ENCODE measurements at regions not wholly inside any gene's neighbourhood (a gene's known extent, or its start where the extent isn't known, plus 50 kb on each side); places are given as distances from the start of the nearest gene placed in this dataset.

- TF ChIP-seq CTCF (IDR thresholded peaks at IDR 0.05) = no peak
- Mint-ChIP-seq H3K36me3 (ENCODE audit: low read depth) (no peaks in the 10 kb centered on the region), H3K4me3 (ENCODE audit: unreplicated experiment) (no peak overlapping the region), H3K27me3 (ENCODE audit: low read depth) (peaks cover 6% of the 10 kb centered on the region), H3K27ac (ENCODE audit: unreplicated experiment) (no peak overlapping the region), H3K9me3 (ENCODE audit: low read depth) (no peaks in the 10 kb centered on the region), H3K4me1 (ENCODE audit: low read depth) (no peaks in the 10 kb centered on the region)
- DNase-seq (ENCODE audit: low spot score) = no peak
Observed at GRCh38 chr3:76656531-76657070, 383.3 kb upstream of the ROBO2 start.

GRCh38 chr3:76657909-76658308 is 382.0 kb upstream of the ROBO2 start:
- H3K27ac Mint-ChIP-seq (ENCODE audit: unreplicated experiment) = no peak overlapping the region
- no peaks in the 10 kb centered on the region for H3K36me3 Mint-ChIP-seq (ENCODE audit: low read depth)
- no peak for DNase-seq (ENCODE audit: low spot score)
- no peaks in the 10 kb centered on the region for H3K4me1 Mint-ChIP-seq (ENCODE audit: low read depth)
- H3K4me3 Mint-ChIP-seq (ENCODE audit: unreplicated experiment) = no peak overlapping the region
- H3K9me3 Mint-ChIP-seq (ENCODE audit: low read depth) = no peaks in the 10 kb centered on the region
- H3K27me3 Mint-ChIP-seq (ENCODE audit: low read depth) = peaks cover 3% of the 10 kb centered on the region
- TF ChIP-seq CTCF (IDR thresholded peaks at IDR 0.05) = no peak

GRCh38 chr3:76661527-76662250 is 378.2 kb upstream of the ROBO2 start:
- H3K27ac Mint-ChIP-seq (ENCODE audit: unreplicated experiment) = no peak overlapping the region
- no peak for TF ChIP-seq CTCF (IDR thresholded peaks at IDR 0.05)
- no peak overlapping the region for H3K4me3 Mint-ChIP-seq (ENCODE audit: unreplicated experiment)
- no peaks in the 10 kb centered on the region for H3K9me3 Mint-ChIP-seq (ENCODE audit: low read depth)
- no peaks in the 10 kb centered on the region for H3K36me3 Mint-ChIP-seq (ENCODE audit: low read depth)
- no peaks in the 10 kb centered on the region for H3K27me3 Mint-ChIP-seq (ENCODE audit: low read depth)
- DNase-seq (ENCODE audit: low spot score) = no peak
- peaks cover 15% of the 10 kb centered on the region for H3K4me1 Mint-ChIP-seq (ENCODE audit: low read depth)

GRCh38 chr3:76664816-76665215 is 375.1 kb upstream of the ROBO2 start:
- peak overlapping the region; percentile 47 for H3K27ac Mint-ChIP-seq (ENCODE audit: unreplicated experiment)
- no peaks in the 10 kb centered on the region for H3K9me3 Mint-ChIP-seq (ENCODE audit: low read depth)
- no peaks in the 10 kb centered on the region for H3K36me3 Mint-ChIP-seq (ENCODE audit: low read depth)
- no peak for TF ChIP-seq CTCF (IDR thresholded peaks at IDR 0.05)
- no peak overlapping the region for H3K4me3 Mint-ChIP-seq (ENCODE audit: unreplicated experiment)
- no peak for DNase-seq (ENCODE audit: low spot score)
- H3K27me3 Mint-ChIP-seq (ENCODE audit: low read depth) = no peaks in the 10 kb centered on the region
- peaks cover 15% of the 10 kb centered on the region for H3K4me1 Mint-ChIP-seq (ENCODE audit: low read depth)

- peaks cover 21% of the 10 kb centered on the region for H3K4me1 Mint-ChIP-seq (ENCODE audit: low read depth)
- TF ChIP-seq CTCF (IDR thresholded peaks at IDR 0.05) = no peak
- H3K4me3 Mint-ChIP-seq (ENCODE audit: unreplicated experiment) = no peak overlapping the region
- DNase-seq (ENCODE audit: low spot score) = no peak
- H3K27me3 Mint-ChIP-seq (ENCODE audit: low read depth) = no peaks in the 10 kb centered on the region
- H3K27ac Mint-ChIP-seq (ENCODE audit: unreplicated experiment) = no peak overlapping the region
- H3K36me3 Mint-ChIP-seq (ENCODE audit: low read depth) = no peaks in the 10 kb centered on the region
- no peaks in the 10 kb centered on the region for H3K9me3 Mint-ChIP-seq (ENCODE audit: low read depth)
Observed at GRCh38 chr3:76668653-76669052, 371.2 kb upstream of the ROBO2 start.

Measured in chondrocyte (in vitro differentiated cells).